T-cell (primary cell): ENCODE measurements at regions not wholly inside any gene's neighbourhood (a gene's known extent, or its start where the extent isn't known, plus 50 kb on each side); places are given as distances from the start of the nearest gene placed in this dataset.
A peak's percentile ranks its signal among the peaks of the same experiment; 100 is the strongest.
"Not testable (repeated sequence)": the region's sequence is repeated elsewhere in the genome, so short reads cannot be mapped to it uniquely, and the experiment has no call there.

Source experiments
- ATAC-seq, 4 experiments: fragments of 200-7000 bp in 3 of 4; fragments of 150-1000 bp in 1 of 4; cut with Tn5 transposase; replicated peaks in 1 of 4; 1 replicate in 3 of 4; 2 replicates in 1 of 4; pipeline ENCODE4 v1.10.0; 2021; ENCODE audit warnings: moderate library complexity in 3 of 4, mild to moderate bottlenecking in 2 of 4, moderate number of reproducible peaks in 1 of 4
- CTCF ChIA-PET, 2 donors: fragments of 300-600 bp; sonication (Branson Sonifier 250); formaldehyde crosslinking; loops; one replicate each; lab custom pipeline; 2022; ENCODE audit warnings: antibody characterized with exemption in 2 of 2; lab: Charles Lee
- POLR2A ChIA-PET, 2 donors: fragments of 300-600 bp; sonication (Branson Sonifier 250); formaldehyde crosslinking; loops; one replicate each; lab custom pipeline; 2022; ENCODE audit warnings: antibody characterized with exemption in 2 of 2; lab: Charles Lee
- DNase-seq, 35 experiments: peaks; one replicate each; pipeline versions ENCODE4 v3.0.0 to v3.0.0-alpha.2; 2013 to 2023
- H3K27ac ChIP-seq: one replicate; pipeline ENCODE4 v1.5.1; 2013; ENCODE audit warnings: low read length
- H3K27me3 ChIP-seq, 2 experiments: replicated peaks in 1 of 2; 1 replicate in 1 of 2; 2 replicates in 1 of 2; pipeline versions ENCODE4 v1.6.1 to v1.7.0; 2013; ENCODE audit warnings: low read length in 1 of 2, mixed read lengths in 1 of 2; ENCODE audit not compliant: control insufficient read depth in 2 of 2, insufficient read depth in 2 of 2; ENCODE audit errors: extremely low read depth in 1 of 2
- H3K36me3 ChIP-seq, 2 donors: 1 replicate in 1 of 2; 2 replicates in 1 of 2; pipeline versions ENCODE4 v1.6.1 to v1.7.0; 2013; ENCODE audit warnings: low read length in 1 of 2; ENCODE audit not compliant: control insufficient read depth in 2 of 2, insufficient read depth in 1 of 2; ENCODE audit errors: extremely low read depth in 1 of 2
- H3K4me1 ChIP-seq, 2 experiments: 1 replicate in 1 of 2; 2 replicates in 1 of 2; pipeline versions ENCODE4 v1.6.1 to v1.7.0; 2013; ENCODE audit warnings: low read length in 2 of 2, mixed read lengths in 1 of 2; ENCODE audit not compliant: insufficient read depth in 2 of 2, control insufficient read depth in 1 of 2; ENCODE audit errors: extremely low read depth in 1 of 2
- H3K4me3 ChIP-seq, 2 donors: 1 replicate in 1 of 2; 2 replicates in 1 of 2; pipeline versions ENCODE4 v1.5.1 to v1.7.0; 2013; ENCODE audit warnings: mild to moderate bottlenecking in 2 of 2, low read length in 1 of 2, moderate library complexity in 1 of 2; ENCODE audit not compliant: control insufficient read depth in 1 of 2; ENCODE audit errors: extremely low read depth in 1 of 2
- H3K9me3 ChIP-seq: 2 replicates; pipeline ENCODE4 v1.7.0; 2013
- H3K27ac Mint-ChIP-seq, 2 donors: one replicate each; pipeline ENCODE4 v1.8.0; 2020 to 2021; ENCODE audit warnings: mild to moderate bottlenecking in 2 of 2, mixed read lengths in 2 of 2
- H3K27me3 Mint-ChIP-seq, 2 donors: one replicate each; pipeline ENCODE4 v1.8.0; 2021 to 2022; ENCODE audit warnings: mixed read lengths in 2 of 2
- H3K36me3 Mint-ChIP-seq: one replicate; pipeline ENCODE4 v1.8.0; 2021; ENCODE audit warnings: mixed read lengths
- H3K4me1 Mint-ChIP-seq, 3 donors: one replicate each; pipeline ENCODE4 v1.8.0; 2020 to 2022; ENCODE audit warnings: mixed read lengths in 3 of 3, mild to moderate bottlenecking in 1 of 3
- H3K4me3 Mint-ChIP-seq, 3 donors: one replicate each; pipeline ENCODE4 v1.8.0; 2020 to 2022; ENCODE audit warnings: mild to moderate bottlenecking in 3 of 3, mixed read lengths in 3 of 3, moderate library complexity in 3 of 3
- H3K9me3 Mint-ChIP-seq, 3 donors: one replicate each; pipeline ENCODE4 v1.8.0; 2020 to 2022; ENCODE audit warnings: mixed read lengths in 3 of 3
- WGBS: methylation state at CpG from one replicate; pipeline ENCODE4 v1.1.5; 2013; ENCODE audit warnings: missing lambda C conversion rate; ENCODE audit not compliant: insufficient coverage; 5-methylcytosine and 5-hydroxymethylcytosine counted together

DNA sequence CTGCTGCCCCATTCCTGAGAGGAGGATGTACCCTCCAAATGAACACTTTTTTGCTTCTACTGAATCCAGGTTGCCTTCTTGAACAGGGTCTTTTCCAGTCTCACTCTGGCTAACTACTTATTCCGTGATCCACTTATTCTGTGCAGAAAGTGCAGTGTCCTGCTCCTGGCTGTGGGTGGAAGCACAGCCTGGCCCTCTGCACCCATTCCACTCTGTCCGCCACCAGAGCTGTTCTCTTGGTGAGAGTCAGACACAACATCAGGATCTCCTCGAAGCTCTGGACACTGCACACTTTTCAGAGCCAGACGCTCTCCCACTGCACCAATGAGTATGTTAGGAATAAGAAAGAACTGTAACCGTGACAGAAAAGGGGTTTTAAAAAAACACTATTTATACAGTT lies 174.2 kb downstream of the MCHR2 start:
- 83% methylated on average over 1 of the region's 5 CpGs for WGBS
- Mint-ChIP-seq H3K9me3 (no peaks in the 10 kb centered on the region), H3K27ac (no peak overlapping the region), H3K27me3 (peaks cover 38 to 42% of the 10 kb centered on the region in 2 donors), H3K4me1 (peaks cover 9 to 11% (median 9%) of the 10 kb centered on the region in 3 donors), H3K36me3 (no peaks in the 10 kb centered on the region), H3K4me3 (no peak overlapping the region)
- Histone ChIP-seq H3K4me1 (no peaks in the 10 kb centered on the region), H3K27ac (no peak overlapping the region), H3K27me3 (peaks cover 7 to 8% of the 10 kb centered on the region in 2 experiments), H3K36me3 (no peaks in the 10 kb centered on the region), H3K9me3 (no peaks in the 10 kb centered on the region), H3K4me3 (no peak overlapping the region)
- DNase-seq, result no peak
- no peak for ATAC-seq
- CTCF ChIA-PET, result no interaction called here
- POLR2A ChIA-PET, result no interaction called here

DNA sequence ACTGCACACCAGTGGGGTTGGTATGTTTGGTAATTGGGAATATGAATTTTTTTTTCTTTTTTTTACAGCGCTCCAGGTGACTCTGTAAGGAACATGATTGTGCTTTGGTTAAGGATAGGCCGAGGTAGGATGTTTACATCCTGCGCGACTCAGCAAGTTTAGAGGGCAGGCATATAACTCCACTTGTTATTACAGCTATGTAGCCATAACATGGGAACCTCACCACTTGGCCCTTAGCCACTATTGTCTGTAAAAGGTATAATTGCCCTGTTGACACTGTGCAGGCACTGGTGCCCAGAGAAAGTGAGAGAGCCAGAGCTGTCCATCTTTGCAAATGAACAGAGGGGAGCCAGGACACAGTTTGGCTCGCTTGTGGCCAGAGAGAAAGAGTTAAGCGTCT lies 172.9 kb downstream of the MCHR2 start:
- Histone ChIP-seq H3K27me3 (peaks cover 7 to 8% of the 10 kb centered on the region in 2 experiments), H3K36me3 (no peaks in the 10 kb centered on the region), H3K4me3 (no peak overlapping the region), H3K4me1 (no peaks in the 10 kb centered on the region), H3K27ac (no peak overlapping the region), H3K9me3 (no peaks in the 10 kb centered on the region)
- DNase-seq, result no peak
- peaks cover 37 to 42% of the 10 kb centered on the region in 2 donors for H3K27me3 Mint-ChIP-seq
- H3K9me3 Mint-ChIP-seq, result no peaks in the 10 kb centered on the region
- ChIA-PET POLR2A (no interaction called here), CTCF (no interaction called here)
- H3K36me3 Mint-ChIP-seq, result no peaks in the 10 kb centered on the region
- no peak for ATAC-seq
- H3K4me3 Mint-ChIP-seq, result no peak overlapping the region
- no peak overlapping the region for H3K27ac Mint-ChIP-seq
- 89% methylated on average over 2 of the region's 6 CpGs for WGBS
- H3K4me1 Mint-ChIP-seq, result peaks cover 9 to 11% (median 9%) of the 10 kb centered on the region in 3 donors

DNA sequence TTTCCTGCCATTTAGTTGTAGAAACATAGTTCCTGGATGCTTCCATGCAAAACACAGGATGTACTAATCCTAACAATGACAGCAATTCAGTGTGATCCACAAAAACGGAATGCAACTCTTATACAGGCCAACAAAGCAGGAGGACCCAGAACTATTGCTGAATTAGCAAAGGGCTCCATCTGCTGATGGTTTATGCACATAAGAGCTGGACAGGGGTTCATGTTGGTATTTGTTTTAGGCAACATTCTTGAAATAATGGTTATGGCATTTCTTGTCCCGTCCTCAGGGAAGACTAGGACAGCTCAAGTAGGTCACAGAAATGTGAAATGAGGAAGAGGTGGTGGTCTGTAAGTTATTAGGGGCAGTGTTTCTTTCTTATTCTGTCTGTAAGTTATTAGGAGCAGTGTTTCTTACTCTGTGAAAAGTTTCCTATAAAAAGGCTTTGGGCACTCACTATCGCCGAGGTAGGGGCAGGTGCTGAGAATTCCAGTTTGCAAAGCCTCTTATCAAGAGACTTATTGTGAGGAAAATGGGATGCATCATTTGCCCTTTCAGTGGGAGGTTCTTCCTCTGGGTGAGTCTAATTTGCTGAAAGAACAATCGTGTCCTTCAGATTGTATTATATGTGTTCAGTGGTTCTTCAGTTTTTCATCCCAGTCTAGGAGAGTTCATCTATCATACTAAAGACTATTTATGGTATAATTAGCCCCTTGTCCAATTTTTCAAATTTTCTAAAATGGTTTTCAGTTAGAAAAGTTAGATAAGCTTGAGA lies 171.1 kb downstream of the MCHR2 start:
- Mint-ChIP-seq H3K9me3 (peaks cover 0 to 3% (median 0%) of the 10 kb centered on the region in 3 donors), H3K27me3 (peaks cover 37 to 39% of the 10 kb centered on the region in 2 donors), H3K36me3 (no peaks in the 10 kb centered on the region), H3K4me3 (peak overlapping the region; percentile 64 to 68 (median 66)), H3K4me1 (peaks cover 9 to 11% (median 9%) of the 10 kb centered on the region in 3 donors), H3K27ac (peak overlapping the region in 1 of 2 donors; percentile 23)
- H3K27ac ChIP-seq, result no peak overlapping the region
- no peaks in the 10 kb centered on the region for H3K4me1 ChIP-seq
- ChIA-PET CTCF (interaction anchor here in 1 of 2 donors (1.3 kb wide), 1 partner anchor 355 kb away, joined by 6 read pairs; no protein-coding TSS in a partner anchor), POLR2A (interaction anchor here in 1 of 2 donors (0.6 kb wide), 1 partner anchor 22 kb away, joined by 3 read pairs; no protein-coding TSS in a partner anchor)
- H3K36me3 ChIP-seq, result no peaks in the 10 kb centered on the region
- peak in 2 of 35 experiments; percentile 3 to 44 for DNase-seq
- 48% methylated on average over 3 of the region's 5 CpGs for WGBS
- peak in 3 of 4 experiments; percentile 58 to 70 (median 60) for ATAC-seq
- H3K9me3 ChIP-seq, result no peaks in the 10 kb centered on the region
- peaks cover 6 to 7% of the 10 kb centered on the region in 2 experiments for H3K27me3 ChIP-seq
- H3K4me3 ChIP-seq, result no peak overlapping the region

DNA sequence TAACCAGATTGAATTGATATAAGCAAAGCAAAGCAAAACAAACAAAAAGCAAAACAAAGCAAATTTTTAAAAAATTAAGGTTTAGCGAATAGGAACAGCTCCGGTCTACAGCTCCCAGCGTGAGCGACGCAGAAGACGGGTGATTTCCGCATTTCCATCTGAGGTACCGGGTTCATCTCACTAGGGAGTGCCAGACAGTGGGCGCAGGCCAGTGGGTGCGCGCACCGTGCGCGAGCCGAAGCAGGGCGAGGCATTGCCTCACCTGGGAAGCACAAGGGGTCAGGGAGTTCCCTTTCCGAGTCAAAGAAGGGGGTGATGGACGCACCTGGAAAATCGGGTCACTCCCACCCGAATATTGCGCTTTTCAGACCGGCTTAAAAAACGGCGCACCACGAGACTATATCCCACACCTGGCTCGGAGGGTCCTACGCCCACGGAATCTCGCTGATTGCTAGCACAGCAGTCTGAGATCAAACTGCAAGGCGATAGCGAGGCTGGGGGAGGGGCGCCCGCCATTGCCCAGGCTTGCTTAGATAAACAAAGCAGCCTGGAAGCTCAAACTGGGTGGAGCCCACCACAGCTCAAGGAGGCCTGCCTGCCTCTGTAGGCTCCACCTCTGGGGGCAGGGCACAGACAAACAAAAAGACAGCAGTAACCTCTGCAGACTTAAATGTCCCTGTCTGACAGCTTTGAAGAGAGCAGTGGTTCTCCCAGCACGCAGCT lies 170.3 kb downstream of the MCHR2 start:
- H3K9me3 ChIP-seq, CTCF ChIA-PET, H3K9me3 Mint-ChIP-seq, ATAC-seq, H3K36me3 ChIP-seq, H3K27ac ChIP-seq, H3K27me3 ChIP-seq, H3K36me3 Mint-ChIP-seq, H3K4me1 ChIP-seq: not testable (repeated sequence)
- Mint-ChIP-seq H3K27me3 (peaks cover 34 to 39% of the 10 kb centered on the region in 2 donors), H3K4me3 (peak overlapping the region; percentile 64 to 68 (median 66)), H3K27ac (peak overlapping the region in 1 of 2 donors; percentile 23), H3K4me1 (peaks cover 9 to 11% (median 9%) of the 10 kb centered on the region in 3 donors)
- no CpG with 5 or more reads among the region's 34 CpGs for WGBS
- DNase-seq, result peak in 7 of 35 experiments; percentile 6 to 18 (median 16)
- POLR2A ChIA-PET, result interaction anchor here in 1 of 2 donors (0.6 kb wide), 1 partner anchor 22 kb away, joined by 3 read pairs; no protein-coding TSS in a partner anchor
- peak overlapping the region in 1 of 2 donors; percentile 44 for H3K4me3 ChIP-seq

DNA sequence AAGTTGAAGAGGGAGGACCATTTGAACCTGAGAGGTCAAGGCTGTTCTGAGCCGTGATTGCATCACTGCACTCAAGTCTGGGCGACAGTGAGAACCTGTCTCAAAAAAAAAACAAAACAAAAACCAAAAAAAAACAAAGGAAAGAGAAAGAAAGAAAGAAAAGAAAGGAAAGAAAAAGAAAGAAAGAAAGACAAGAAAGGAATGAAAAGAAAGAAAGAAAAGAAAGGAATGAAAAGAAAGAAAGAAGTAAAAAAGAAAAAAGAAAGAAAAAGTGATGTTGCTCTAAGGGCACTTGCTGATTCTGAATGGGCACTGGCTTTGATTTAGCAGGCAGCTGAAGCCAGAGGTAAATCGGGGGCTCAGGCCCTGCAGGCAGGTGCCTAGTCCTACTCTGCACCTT lies 161.0 kb downstream of the MCHR2 start:
- no peaks in the 10 kb centered on the region for H3K4me1 ChIP-seq
- WGBS, result no CpG with 5 or more reads among the region's 3 CpGs
- POLR2A ChIA-PET, result no interaction called here

DNA sequence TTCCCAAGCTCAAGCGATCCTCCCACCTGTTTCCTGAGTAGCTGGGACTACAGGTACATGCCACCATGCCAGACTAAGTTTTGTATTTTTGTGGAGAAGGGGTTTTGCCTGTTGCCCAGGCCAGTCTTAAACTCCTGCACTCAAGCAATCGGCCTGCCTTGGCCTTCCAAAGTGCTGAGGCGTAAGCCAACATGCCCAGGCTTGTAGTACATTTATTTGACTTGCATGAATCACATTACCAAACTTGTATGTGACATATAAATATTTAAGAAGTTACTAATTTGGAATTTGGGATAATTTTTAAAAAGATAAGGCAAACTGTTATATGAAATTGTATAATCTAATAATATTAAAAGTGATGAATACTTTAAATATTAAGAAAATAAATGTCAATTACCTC lies 157.6 kb downstream of the MCHR2 start:
- Mint-ChIP-seq H3K4me3 (no peak overlapping the region), H3K9me3 (no peaks in the 10 kb centered on the region), H3K27me3 (peaks cover 9 to 26% of the 10 kb centered on the region in 2 donors), H3K4me1 (no peaks in the 10 kb centered on the region), H3K36me3 (no peaks in the 10 kb centered on the region), H3K27ac (no peak overlapping the region)
- Histone ChIP-seq H3K27me3 (no peaks in the 10 kb centered on the region), H3K36me3 (no peaks in the 10 kb centered on the region), H3K4me1 (no peaks in the 10 kb centered on the region), H3K27ac (no peak overlapping the region), H3K4me3 (no peak overlapping the region), H3K9me3 (no peaks in the 10 kb centered on the region)
- ChIA-PET POLR2A (interaction anchor here in 1 of 2 donors (0.7 kb wide), 1 partner anchor 147 kb away, joined by 5 read pairs; no protein-coding TSS in a partner anchor), CTCF (no interaction called here)
- ATAC-seq (no peak), DNase-seq (no peak)
- no CpG with 5 or more reads among the region's 3 CpGs for WGBS

More for the DNA sequence above, 161.0 kb downstream of the MCHR2 start:
- Mint-ChIP-seq H3K4me3 (no peak overlapping the region), H3K4me1 (no peaks in the 10 kb centered on the region), H3K27ac (peak overlapping the region in 1 of 2 donors; percentile 38), H3K9me3 (no peaks in the 10 kb centered on the region), H3K27me3 (peaks cover 2 to 10% of the 10 kb centered on the region in 2 donors), H3K36me3 (no peaks in the 10 kb centered on the region)
- Histone ChIP-seq H3K36me3 (no peaks in the 10 kb centered on the region), H3K4me3 (no peak overlapping the region), H3K9me3 (no peaks in the 10 kb centered on the region), H3K27me3 (no peaks in the 10 kb centered on the region), H3K27ac (no peak overlapping the region)
- ATAC-seq (no peak), DNase-seq (no peak)
- CTCF ChIA-PET, result no interaction called here
